ENCODE measurements at regions not wholly inside any gene's neighbourhood (a gene's known extent, or its start where the extent isn't known, plus 50 kb on each side); places are given as distances from the start of the nearest gene placed in this dataset.

DNA sequence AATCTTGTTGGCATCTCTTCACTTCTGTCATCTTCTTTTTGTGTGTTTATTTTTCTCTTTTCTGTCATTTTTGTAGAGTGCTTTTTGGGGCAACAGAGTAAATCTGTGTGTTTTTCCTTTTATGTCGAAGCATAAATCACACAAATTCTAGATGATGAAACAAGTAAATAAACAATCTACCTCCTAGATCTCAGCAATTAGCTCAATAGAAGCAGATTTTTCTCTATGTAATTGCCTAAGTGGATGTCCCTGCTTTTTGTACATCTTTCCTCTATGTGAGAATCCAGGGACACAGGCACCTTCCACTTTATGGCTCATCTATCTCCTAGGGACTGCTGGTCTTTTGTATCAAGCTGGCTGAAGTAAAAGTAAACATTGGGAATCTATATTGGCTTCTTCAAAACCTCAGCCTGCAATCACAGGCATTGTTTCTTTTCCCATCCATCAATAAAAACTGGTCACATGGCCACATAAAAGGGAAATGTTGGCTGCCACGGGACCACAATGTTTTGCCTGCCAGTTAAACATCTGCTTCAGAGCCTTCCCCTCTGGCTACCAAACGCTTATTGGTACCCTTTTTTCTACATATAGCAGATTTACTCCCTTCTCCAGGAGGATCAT is 323.8 kb downstream of the LMO7 start:
- Histone ChIP-seq H2BK12ac (ENCODE audit: low read depth, low read length) (no peak overlapping the region), H2BK15ac (ENCODE audit: low read length) (no peak overlapping the region), H3K27me3 (replicated peaks in 1 of 4; ENCODE audit: control insufficient read depth in 3 of 4, extremely low read depth in 1 of 4, insufficient read depth in 3 of 4, low read length in 3 of 4) (no peaks in the 10 kb centered on the region), H2AFZ (ENCODE audit: low read length) (no peak overlapping the region), H3K4me2 (ENCODE audit: insufficient read depth in 1 of 2, low read depth in 2 of 2, low read length in 2 of 2) (no peak overlapping the region), H3K56ac (replicated peaks; ENCODE audit: insufficient read length, low read depth, low read length) (no peak overlapping the region), H3K18ac (ENCODE audit: extremely low read depth, low read length) (no peak overlapping the region), H2AK5ac (ENCODE audit: low read depth, low read length) (no peak overlapping the region), H3K9ac (replicated peaks in 1 of 4; ENCODE audit: extremely low read depth in 1 of 4, low read depth in 3 of 4, low read length in 3 of 4) (no peak overlapping the region), H3K4me1 (replicated peaks in 1 of 4; ENCODE audit: control insufficient read depth in 3 of 4, insufficient read depth in 4 of 4, low read length in 3 of 4) (no peaks in the 10 kb centered on the region), H3K79me2 (ENCODE audit: control insufficient read depth in 1 of 2, insufficient read depth in 2 of 2, low read length in 2 of 2) (no peaks in the 10 kb centered on the region), H2BK20ac (ENCODE audit: low read length) (no peak overlapping the region), H3K14ac (ENCODE audit: insufficient read length) (no peak overlapping the region), H4K5ac (ENCODE audit: insufficient read length, low read depth, low read length) (no peak overlapping the region), H4K91ac (replicated peaks; ENCODE audit: insufficient read length, low read length) (no peak overlapping the region), H3K36me3 (ENCODE audit: control insufficient read depth in 2 of 4, insufficient read depth in 4 of 4, low read length in 3 of 4) (no peaks in the 10 kb centered on the region), H3K27ac (ENCODE audit: low read depth, low read length) (no peak overlapping the region), H3K79me1 (ENCODE audit: low read depth, low read length) (no peaks in the 10 kb centered on the region), H2BK120ac (replicated peaks; ENCODE audit: low read depth, low read length) (no peak overlapping the region), H3K23me2 (ENCODE audit: low read depth, low read length) (no peaks in the 10 kb centered on the region), H3K4me3 (ENCODE audit: extremely low read depth in 1 of 4, insufficient read depth in 2 of 4, low read depth in 3 of 4, low read length in 4 of 4) (no peak overlapping the region), H3K9me3 (ENCODE audit: insufficient read depth in 2 of 2, low read depth in 1 of 2, low read length in 1 of 2) (no peaks in the 10 kb centered on the region), H4K20me1 (replicated peaks in 1 of 2; ENCODE audit: control insufficient read depth in 1 of 2, insufficient read depth in 2 of 2, low read length in 2 of 2) (no peaks in the 10 kb centered on the region), H3K4ac (replicated peaks; ENCODE audit: insufficient read length, low read depth, low read length) (no peak overlapping the region), H3K23ac (ENCODE audit: insufficient read length) (no peak overlapping the region), H4K8ac (ENCODE audit: extremely low read depth, insufficient read depth, low read length) (no peak overlapping the region), H2BK5ac (ENCODE audit: low read depth, low read length) (no peak overlapping the region)
- ChIA-PET CTCF (ENCODE audit: partially characterized antibody) (interaction anchor here (0.7 to 1.0 kb wide), 2 partner anchors 9 to 327 kb away, joined by 4 to 5 read pairs; no protein-coding TSS in a partner anchor), POLR2A (ENCODE audit: partially characterized antibody) (no interaction called here)
- DNase-seq (ENCODE audit: low read depth in 1 of 2, low spot score in 2 of 2) = no peak
- 90% methylated on average over 3 of the region's 3 CpGs; no CpG with 5 or more reads in 1 of the 2 experiments for WGBS, 2 experiments (ENCODE audit: extremely low coverage in 1 of 2, insufficient coverage in 1 of 2, insufficient read length in 1 of 2, insufficient replicate concordance in 2 of 2, low coverage in 1 of 2, low lambda C conversion rate in 2 of 2, missing lambda C conversion rate in 1 of 2)
- TF ChIP-seq TCF12 (IDR thresholded peaks at IDR 0.05; ENCODE audit: low read depth, low read length) (no peak), TAF1 (IDR thresholded peaks at IDR 0.05; ENCODE audit: low read depth, low read length) (no peak), TEAD4 (IDR thresholded peaks at IDR 0.05; ENCODE audit: low read depth, low read length) (no peak), BACH1 (IDR thresholded peaks at IDR 0.05; ENCODE audit: low read length) (no peak), CHD2 (IDR thresholded peaks at IDR 0.05; ENCODE audit: low read length) (no peak), SIRT6 (IDR thresholded peaks at IDR 0.05; ENCODE audit: low read length) (no peak), NANOG (IDR thresholded peaks at IDR 0.05; ENCODE audit: insufficient read depth, low read depth, low read length, poor library complexity, severe bottlenecking) (no peak), YY1 (IDR thresholded peaks at IDR 0.05; ENCODE audit: low read depth, low read length) (no peak), KDM4A (IDR thresholded peaks at IDR 0.05; ENCODE audit: low read depth, low read length, severe bottlenecking) (no peak), SP1 (IDR thresholded peaks at IDR 0.05; ENCODE audit: low read depth, low read length) (no peak), EGR1 (IDR thresholded peaks at IDR 0.05; ENCODE audit: borderline replicate concordance, low read depth, low read length) (no peak), FOSL1 (IDR thresholded peaks at IDR 0.05; ENCODE audit: insufficient read depth, low read depth, low read length) (no peak)
- TF ChIP-seq, protein P1, sequence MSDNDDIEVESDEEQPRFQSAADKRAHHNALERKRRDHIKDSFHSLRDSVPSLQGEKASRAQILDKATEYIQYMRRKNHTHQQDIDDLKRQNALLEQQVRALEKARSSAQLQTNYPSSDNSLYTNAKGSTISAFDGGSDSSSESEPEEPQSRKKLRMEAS (IDR thresholded peaks at IDR 0.05) = no peak
- FAIRE-seq = no peak

All from H1 (cell line).